Chondrocyte (in vitro differentiated cells): ENCODE measurements at regions not wholly inside any gene's neighbourhood (a gene's known extent, or its start where the extent isn't known, plus 50 kb on each side); places are given as distances from the start of the nearest gene placed in this dataset.

Experiments
- DNase-seq: peaks from one replicate; pipeline ENCODE4 v3.0.0; 2021; ENCODE audit warnings: mixed read lengths, low spot score
- H3K27ac Mint-ChIP-seq: one replicate; pipeline ENCODE4 v1.8.0; 2021; ENCODE audit warnings: mild to moderate bottlenecking, moderate library complexity, mixed read lengths; ENCODE audit not compliant: unreplicated experiment
- H3K27me3 Mint-ChIP-seq: 2 replicates; pipeline ENCODE4 v1.8.0; 2021; ENCODE audit warnings: low read depth, mixed read lengths
- H3K36me3 Mint-ChIP-seq: 2 replicates; pipeline ENCODE4 v1.8.0; 2021; ENCODE audit warnings: low read depth, mixed read lengths
- H3K4me1 Mint-ChIP-seq: 2 replicates; pipeline ENCODE4 v1.8.0; 2021; ENCODE audit warnings: low read depth, mild to moderate bottlenecking, mixed read lengths
- H3K4me3 Mint-ChIP-seq: one replicate; pipeline ENCODE4 v1.8.0; 2021; ENCODE audit warnings: mild to moderate bottlenecking, moderate library complexity, mixed read lengths; ENCODE audit not compliant: unreplicated experiment
- H3K9me3 Mint-ChIP-seq: 2 replicates; pipeline ENCODE4 v1.8.0; 2021; ENCODE audit warnings: low read depth, mixed read lengths
- CTCF ChIP-seq: fragments of 200-600 bp; sonication (generic); IDR thresholded peaks from 2 replicates; pipeline ENCODE4 v1.5.0; 2021; ENCODE audit warnings: antibody characterized with exemption, mild to moderate bottlenecking, moderate library complexity

GRCh38 chr21:27812279-27812678 is 845.4 kb upstream of the ADAMTS5 start:
- H3K9me3 Mint-ChIP-seq = peaks cover 2% of the 10 kb centered on the region
- no peak overlapping the region for H3K4me3 Mint-ChIP-seq
- no peak for TF ChIP-seq CTCF
- no peak for DNase-seq
- no peak overlapping the region for H3K27ac Mint-ChIP-seq
- no peaks in the 10 kb centered on the region for H3K36me3 Mint-ChIP-seq
- H3K27me3 Mint-ChIP-seq = no peaks in the 10 kb centered on the region
- H3K4me1 Mint-ChIP-seq = peaks cover 9% of the 10 kb centered on the region

- H3K27me3 Mint-ChIP-seq = no peaks in the 10 kb centered on the region
- H3K4me3 Mint-ChIP-seq = no peak overlapping the region
- TF ChIP-seq CTCF = no peak
- no peak overlapping the region for H3K27ac Mint-ChIP-seq
- no peaks in the 10 kb centered on the region for H3K36me3 Mint-ChIP-seq
- peaks cover 2% of the 10 kb centered on the region for H3K9me3 Mint-ChIP-seq
- H3K4me1 Mint-ChIP-seq = peaks cover 7% of the 10 kb centered on the region
- DNase-seq = no peak
Observed at GRCh38 chr21:27808923-27809322, 842.0 kb upstream of the ADAMTS5 start.

DNA sequence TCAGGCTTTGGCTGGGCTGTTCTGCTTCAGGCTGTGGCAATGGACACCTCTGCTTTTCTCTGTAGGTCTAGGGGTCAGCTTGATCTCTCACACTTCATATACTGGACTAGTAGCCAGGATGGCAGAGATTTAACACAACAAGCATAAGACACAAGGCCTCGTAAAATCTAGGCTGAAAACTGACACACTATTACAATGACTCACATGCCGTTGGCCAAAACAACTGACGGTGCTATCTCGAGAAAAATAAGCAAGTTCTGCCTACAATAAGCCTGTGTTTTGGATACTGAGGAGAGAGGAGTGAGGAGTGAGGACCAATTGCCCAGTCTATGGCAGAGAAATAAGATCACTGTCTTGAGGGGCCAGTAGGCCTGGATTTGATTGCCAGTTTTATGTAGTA is 840.7 kb upstream of the ADAMTS5 start:
- TF ChIP-seq CTCF = no peak
- H3K27ac Mint-ChIP-seq = no peak overlapping the region
- no peaks in the 10 kb centered on the region for H3K27me3 Mint-ChIP-seq
- no peak overlapping the region for H3K4me3 Mint-ChIP-seq
- no peaks in the 10 kb centered on the region for H3K36me3 Mint-ChIP-seq
- H3K9me3 Mint-ChIP-seq = peaks cover 2% of the 10 kb centered on the region
- H3K4me1 Mint-ChIP-seq = no peaks in the 10 kb centered on the region
- no peak for DNase-seq

GRCh38 chr21:27806281-27806680 is 839.4 kb upstream of the ADAMTS5 start:
- DNase-seq = no peak
- Mint-ChIP-seq H3K36me3 (no peaks in the 10 kb centered on the region), H3K4me3 (no peak overlapping the region), H3K27me3 (no peaks in the 10 kb centered on the region), H3K9me3 (peaks cover 2% of the 10 kb centered on the region), H3K4me1 (no peaks in the 10 kb centered on the region), H3K27ac (no peak overlapping the region)
- no peak for TF ChIP-seq CTCF

- no peak for TF ChIP-seq CTCF
Observed at GRCh38 chr21:27805696-27806095, 838.8 kb upstream of the ADAMTS5 start.

More at GRCh38 chr21:27805696-27806095, 838.8 kb upstream of the ADAMTS5 start:
- no peak for DNase-seq
- H3K36me3 Mint-ChIP-seq = no peaks in the 10 kb centered on the region
- peaks cover 2% of the 10 kb centered on the region for H3K9me3 Mint-ChIP-seq
- H3K4me3 Mint-ChIP-seq = no peak overlapping the region
- H3K4me1 Mint-ChIP-seq = no peaks in the 10 kb centered on the region
- no peaks in the 10 kb centered on the region for H3K27me3 Mint-ChIP-seq
- no peak overlapping the region for H3K27ac Mint-ChIP-seq
